ENCODE measurements at regions not wholly inside any gene's neighbourhood (a gene's known extent, or its start where the extent isn't known, plus 50 kb on each side); places are given as distances from the start of the nearest gene placed in this dataset.

- TF ChIP-seq TCF7 (CRISPR knock-in tag; IDR thresholded peaks at IDR 0.05; ENCODE audit: low read depth) (no peak), MLX (CRISPR knock-in tag; IDR thresholded peaks at IDR 0.05) (no peak), ZNF425 (CRISPR knock-in tag; conservative IDR thresholded peaks at IDR 0.05) (no peak), NFATC4 (CRISPR knock-in tag; IDR thresholded peaks at IDR 0.05) (no peak)
These were observed 350.1 kb upstream of the TNRC6C start (continued) for GRCh38 chr17:77608431-77608830.

GRCh38 chr17:77609553-77610517 lies 348.7 kb upstream of the TNRC6C start:
- ATAC-seq (no peak), DNase-seq (ENCODE audit: low spot score) (no peak)
- no peak for TF ChIP-seq USF1 (CRISPR knock-in tag; IDR thresholded peaks at IDR 0.05)
- TF ChIP-seq ZNF671 (CRISPR knock-in tag; IDR thresholded peaks at IDR 0.05) = no peak
- no peak for TF ChIP-seq AFF4 (CRISPR knock-in tag; IDR thresholded peaks at IDR 0.05; ENCODE audit: borderline replicate concordance)
- TF ChIP-seq ATF2 (CRISPR knock-in tag; IDR thresholded peaks at IDR 0.05; ENCODE audit: borderline replicate concordance, low read depth) = no peak
- no peak for TF ChIP-seq TP53 (CRISPR knock-in tag; IDR thresholded peaks at IDR 0.05)
- no peak for TF ChIP-seq PRRX2 (CRISPR knock-in tag; IDR thresholded peaks at IDR 0.05)
- TF ChIP-seq SP1 (CRISPR knock-in tag; conservative IDR thresholded peaks at IDR 0.05) = no peak
- TF ChIP-seq ZNF425 (CRISPR knock-in tag; conservative IDR thresholded peaks at IDR 0.05) = no peak
- TF ChIP-seq FOXP1 (CRISPR knock-in tag; IDR thresholded peaks at IDR 0.05; ENCODE audit: borderline replicate concordance) = no peak
- TF ChIP-seq IRF1 (CRISPR knock-in tag; IDR thresholded peaks at IDR 0.05) = no peak
- TF ChIP-seq CREB1 (CRISPR knock-in tag; IDR thresholded peaks at IDR 0.05) = no peak
- TF ChIP-seq FOXJ3 (CRISPR knock-in tag; IDR thresholded peaks at IDR 0.05; ENCODE audit: borderline replicate concordance) = no peak
- TF ChIP-seq ZMAT4 (CRISPR knock-in tag; IDR thresholded peaks at IDR 0.05) = no peak
- ChIA-PET CTCF (interaction anchor here (1.1 kb wide), 1 partner anchor 131 kb away, joined by 3 read pairs; no protein-coding TSS in a partner anchor), POLR2A (interaction anchor here (0.7 kb wide), 1 partner anchor 1131 kb away, joined by 3 read pairs; no protein-coding TSS in a partner anchor)
- H3K27me3 Mint-ChIP-seq (ENCODE audit: low read depth) = no peaks in the 10 kb centered on the region
- no peaks in the 10 kb centered on the region for H3K36me3 Mint-ChIP-seq
- peaks cover 5% of the 10 kb centered on the region for H3K4me1 Mint-ChIP-seq
- H3K9me3 Mint-ChIP-seq = no peaks in the 10 kb centered on the region
- no peak overlapping the region for H3K4me3 Mint-ChIP-seq
- H3K27ac Mint-ChIP-seq = no peak overlapping the region

Data from WTC11 (cell line).